GM19397 (cell line): ENCODE measurements at regions not wholly inside any gene's neighbourhood (a gene's known extent, or its start where the extent isn't known, plus 50 kb on each side); places are given as distances from the start of the nearest gene placed in this dataset.
"Not testable (repeated sequence)": the region's sequence is repeated elsewhere in the genome, so short reads cannot be mapped to it uniquely, and the experiment has no call there.

Experiments used
- ATAC-seq: cut with Tn5 transposase; IDR thresholded peaks from one replicate; pipeline ENCODE4 v1.9.1; 2021; ENCODE audit warnings: mild to moderate bottlenecking, moderate library complexity; ENCODE audit not compliant: unreplicated experiment

- peak; percentile 68 for ATAC-seq
Observed at GRCh38 chr10:124153023-124153826, 59.8 kb upstream of the CHST15 start.

- ATAC-seq: no peak
Observed at GRCh38 chr10:124152139-124153022, 59.0 kb upstream of the CHST15 start.

GRCh38 chr10:124151466-124152095 is 58.2 kb upstream of the CHST15 start:
- ATAC-seq: no peak

- no peak for ATAC-seq
Observed at GRCh38 chr10:124150807-124151417, 57.5 kb upstream of the CHST15 start.

- no peak for ATAC-seq
Observed at GRCh38 chr10:124150189-124150806, 56.9 kb upstream of the CHST15 start.

GRCh38 chr10:124149189-124150042 is 56.0 kb upstream of the CHST15 start:
- ATAC-seq: no peak

- ATAC-seq: not testable (repeated sequence)
Observed at GRCh38 chr10:124148509-124149188, 55.3 kb upstream of the CHST15 start.

GRCh38 chr10:124146483-124146882 is 53.1 kb upstream of the CHST15 start:
- no peak for ATAC-seq

GRCh38 chr10:124145109-124145870 is 51.9 kb upstream of the CHST15 start:
- no peak for ATAC-seq

GRCh38 chr10:124144536-124144935 is 51.1 kb upstream of the CHST15 start:
- ATAC-seq: no peak

- ATAC-seq: no peak
Observed at GRCh38 chr10:124143721-124144120, 50.3 kb upstream of the CHST15 start.
